LNCaP clone FGC (cell line): ENCODE measurements at regions not wholly inside any gene's neighbourhood (a gene's known extent, or its start where the extent isn't known, plus 50 kb on each side); places are given as distances from the start of the nearest gene placed in this dataset.

Experiments used
- DNase-seq: peaks from one replicate; pipeline ENCODE4 v3.0.0-alpha.2; 2011; ENCODE audit warnings: low read depth
- H3K4me3 ChIP-seq: 2 replicates; pipeline ENCODE4 v1.5.1; 2011; ENCODE audit warnings: mild to moderate bottlenecking, low read depth, low read length, control low read depth
- TF ChIP-seq, protein P1 (sequence below): IDR thresholded peaks from 2 replicates; pipeline ENCODE4 v1.5.1; 2012; ENCODE audit warnings: mild to moderate bottlenecking; ENCODE audit not compliant: control insufficient read depth, insufficient read depth; ENCODE audit errors: extremely low read depth

DNA sequence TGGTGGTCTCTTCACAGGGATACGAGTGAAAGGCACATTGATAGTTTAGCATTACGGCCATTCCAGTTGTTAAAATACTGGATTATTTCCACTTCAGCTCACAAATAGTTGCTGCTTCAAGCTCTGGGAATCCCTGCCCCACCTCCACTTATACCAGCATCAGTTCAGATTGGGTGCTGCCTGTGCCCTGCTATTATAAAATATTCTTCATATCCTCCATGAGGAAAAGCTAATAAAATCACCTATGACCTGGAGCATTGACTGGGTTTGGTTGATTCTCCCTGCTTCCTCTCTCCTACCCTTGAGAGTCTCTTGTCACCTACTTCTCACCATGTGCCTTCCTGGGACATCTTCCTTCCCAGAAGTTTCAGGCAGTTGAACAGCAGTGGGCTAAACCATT is 529.0 kb downstream of the MCTP2 start:
- TF ChIP-seq, protein P1, sequence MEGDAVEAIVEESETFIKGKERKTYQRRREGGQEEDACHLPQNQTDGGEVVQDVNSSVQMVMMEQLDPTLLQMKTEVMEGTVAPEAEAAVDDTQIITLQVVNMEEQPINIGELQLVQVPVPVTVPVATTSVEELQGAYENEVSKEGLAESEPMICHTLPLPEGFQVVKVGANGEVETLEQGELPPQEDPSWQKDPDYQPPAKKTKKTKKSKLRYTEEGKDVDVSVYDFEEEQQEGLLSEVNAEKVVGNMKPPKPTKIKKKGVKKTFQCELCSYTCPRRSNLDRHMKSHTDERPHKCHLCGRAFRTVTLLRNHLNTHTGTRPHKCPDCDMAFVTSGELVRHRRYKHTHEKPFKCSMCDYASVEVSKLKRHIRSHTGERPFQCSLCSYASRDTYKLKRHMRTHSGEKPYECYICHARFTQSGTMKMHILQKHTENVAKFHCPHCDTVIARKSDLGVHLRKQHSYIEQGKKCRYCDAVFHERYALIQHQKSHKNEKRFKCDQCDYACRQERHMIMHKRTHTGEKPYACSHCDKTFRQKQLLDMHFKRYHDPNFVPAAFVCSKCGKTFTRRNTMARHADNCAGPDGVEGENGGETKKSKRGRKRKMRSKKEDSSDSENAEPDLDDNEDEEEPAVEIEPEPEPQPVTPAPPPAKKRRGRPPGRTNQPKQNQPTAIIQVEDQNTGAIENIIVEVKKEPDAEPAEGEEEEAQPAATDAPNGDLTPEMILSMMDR, result no peak
- DNase-seq, result no peak
- no peak overlapping the region for H3K4me3 ChIP-seq

DNA sequence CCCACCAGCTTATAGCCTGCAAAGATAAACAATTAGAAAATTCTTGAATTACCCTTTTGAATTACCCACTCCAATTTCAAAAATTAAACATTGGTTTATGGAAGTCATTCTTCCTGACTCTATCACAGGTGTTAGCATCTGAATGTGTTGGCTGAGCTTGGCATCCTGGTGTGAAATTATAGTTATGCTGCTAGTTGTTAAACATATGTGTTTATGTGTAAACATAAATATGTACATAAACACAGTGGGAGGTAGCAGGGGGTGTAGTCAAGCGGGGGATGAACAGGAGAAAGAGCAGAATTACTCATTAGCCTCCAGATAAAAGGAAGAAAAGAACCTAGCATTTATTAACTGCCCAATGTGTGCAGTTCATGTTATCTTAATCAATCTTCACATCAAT is 530.2 kb downstream of the MCTP2 start:
- DNase-seq, result no peak
- TF ChIP-seq, protein P1, result no peak
- no peak overlapping the region for H3K4me3 ChIP-seq

DNA sequence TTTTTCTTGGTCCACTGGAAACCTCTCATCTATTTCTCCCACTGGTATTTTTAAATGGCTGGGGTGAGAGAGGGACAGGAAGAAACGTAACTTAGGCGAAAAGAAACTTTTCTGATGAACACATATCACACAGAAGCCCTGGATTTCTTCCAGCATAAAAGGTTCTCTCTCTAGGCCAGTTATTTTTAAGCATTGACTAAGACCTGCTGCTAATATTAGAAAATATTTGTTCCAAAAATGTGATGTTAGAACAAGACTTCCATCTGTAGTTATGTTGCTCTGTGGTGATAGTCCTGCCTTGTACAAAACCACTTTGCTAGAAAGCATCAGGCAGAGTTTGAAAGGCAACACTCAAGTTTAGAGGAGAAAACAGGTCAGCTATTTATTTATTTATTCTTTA is 537.7 kb downstream of the MCTP2 start:
- TF ChIP-seq, protein P1, result no peak
- no peak overlapping the region for H3K4me3 ChIP-seq
- no peak for DNase-seq

DNA sequence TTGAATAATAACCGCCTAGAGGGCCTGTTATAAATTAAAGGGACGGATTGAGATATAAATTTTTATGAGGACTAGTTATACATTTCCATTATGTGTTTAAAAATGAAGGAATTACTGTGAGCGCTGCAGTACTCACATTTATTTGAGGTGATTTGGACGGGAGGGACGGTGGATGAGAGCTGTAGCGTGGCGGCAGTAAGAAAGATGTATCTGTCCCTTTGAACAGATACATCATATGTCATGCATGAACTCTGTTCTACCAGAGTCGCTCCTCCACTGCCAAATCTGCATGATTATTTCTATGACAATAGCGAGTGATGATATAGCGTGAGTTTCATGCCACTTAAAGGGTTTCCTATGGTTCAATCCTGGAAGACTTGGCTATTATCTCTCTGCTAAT is 538.8 kb downstream of the MCTP2 start:
- no peak overlapping the region for H3K4me3 ChIP-seq
- DNase-seq, result no peak
- TF ChIP-seq, protein P1, result no peak

DNA sequence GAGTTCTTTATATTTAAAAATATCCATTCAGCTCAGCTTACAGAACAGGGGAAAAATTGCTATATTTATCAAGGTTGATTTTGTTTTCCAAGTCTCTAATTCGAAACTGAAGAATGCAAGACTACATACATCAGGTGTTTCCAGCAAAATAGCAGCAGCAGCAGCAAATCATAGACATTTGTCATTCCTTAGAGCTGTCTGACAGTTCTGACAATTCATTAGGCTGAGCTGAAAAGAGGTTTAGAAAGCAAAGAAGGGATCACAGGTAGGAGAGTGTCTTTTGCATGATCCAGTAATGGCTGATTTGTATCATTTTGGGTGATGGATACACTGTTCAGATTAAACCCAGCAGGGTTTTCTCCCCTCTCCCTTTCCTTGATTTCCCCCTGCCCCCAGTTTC is 545.7 kb downstream of the MCTP2 start:
- TF ChIP-seq, protein P1, result no peak
- no peak for DNase-seq
- H3K4me3 ChIP-seq, result no peak overlapping the region

DNA sequence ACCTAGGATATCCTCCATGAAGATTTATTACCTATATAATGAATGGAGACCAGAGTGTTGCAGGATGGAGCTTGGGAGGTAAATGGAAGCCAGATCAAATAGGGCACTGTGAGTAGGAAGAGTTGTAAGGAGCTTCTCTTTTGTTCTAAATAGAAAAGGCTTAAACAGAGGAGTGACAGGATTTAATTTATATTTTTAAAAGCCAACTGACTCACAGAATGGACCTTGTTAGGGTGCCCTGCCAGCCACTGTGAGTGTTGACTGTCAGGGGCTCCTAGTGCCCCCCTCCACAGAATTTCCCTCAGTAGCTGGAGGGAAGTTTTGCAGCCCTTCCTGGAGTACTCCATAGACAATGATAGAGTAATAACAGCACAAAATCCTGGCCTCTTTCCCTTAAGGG is 547.5 kb downstream of the MCTP2 start:
- TF ChIP-seq, protein P1, result no peak
- DNase-seq, result no peak
- no peak overlapping the region for H3K4me3 ChIP-seq

DNA sequence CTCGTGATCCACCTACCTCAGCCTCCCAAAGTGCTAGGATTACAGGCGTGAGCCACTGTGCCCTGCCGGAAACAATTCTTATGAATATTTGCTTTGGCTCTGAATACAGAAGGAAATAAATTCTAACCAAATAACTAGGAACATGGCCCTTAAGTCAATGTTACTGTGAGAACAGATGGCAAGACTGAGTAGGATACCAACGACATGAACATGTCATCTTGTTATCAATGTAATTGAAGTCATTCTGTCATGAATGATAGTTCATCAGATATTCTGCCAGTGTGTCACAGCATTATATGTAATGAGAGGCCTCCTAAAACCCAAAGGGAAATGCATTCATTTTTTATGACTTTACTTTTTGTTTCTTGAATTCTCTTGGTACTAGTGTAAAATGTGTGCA is 548.8 kb downstream of the MCTP2 start:
- TF ChIP-seq, protein P1, result no peak
- H3K4me3 ChIP-seq, result no peak overlapping the region
- peak; percentile 70 for DNase-seq
